ENCODE measurements at regions not wholly inside any gene's neighbourhood (a gene's known extent, or its start where the extent isn't known, plus 50 kb on each side); places are given as distances from the start of the nearest gene placed in this dataset.

DNA sequence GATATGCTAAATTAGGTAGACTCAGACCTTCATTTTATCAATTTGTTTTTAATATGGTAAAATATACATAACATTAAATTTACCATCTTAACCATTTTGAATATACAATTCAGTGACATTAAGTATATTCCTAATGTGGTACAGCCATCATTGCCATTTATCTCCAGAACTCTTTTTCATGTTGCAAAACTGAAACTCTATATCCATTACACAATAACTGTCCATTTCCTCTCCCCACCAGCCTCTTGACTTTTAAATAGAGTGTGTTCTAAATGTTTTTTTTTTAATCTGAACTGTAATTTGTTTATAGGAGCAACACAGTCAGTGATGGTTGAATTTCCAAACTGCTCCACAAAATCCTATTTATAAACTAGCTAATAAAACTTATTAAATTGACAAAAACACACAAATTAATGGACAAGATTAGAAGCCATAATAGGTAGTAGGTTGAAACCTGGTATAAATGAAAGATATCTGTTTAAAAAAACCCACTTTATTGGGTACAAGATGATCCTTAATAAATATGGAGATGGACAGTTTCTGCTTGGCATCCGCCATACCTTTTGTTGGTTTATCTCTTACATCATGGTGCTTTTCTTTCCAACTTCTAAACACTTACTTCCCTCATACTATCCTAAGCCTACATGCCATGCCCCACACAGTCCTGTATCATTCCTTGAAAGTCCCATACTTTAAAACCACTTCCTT, 142.4 kb downstream of the ZPLD1 start:
- Mint-ChIP-seq H3K27me3 (no peaks in the 10 kb centered on the region), H3K9me3 (no peaks in the 10 kb centered on the region), H3K4me1 (ENCODE audit: unreplicated experiment) (no peaks in the 10 kb centered on the region), H3K4me3 (no peak overlapping the region), H3K36me3 (no peaks in the 10 kb centered on the region), H3K27ac (no peak overlapping the region)
- no peak for DNase-seq (ENCODE audit: extremely low spot score, unreplicated experiment)
- TF ChIP-seq, protein P1, sequence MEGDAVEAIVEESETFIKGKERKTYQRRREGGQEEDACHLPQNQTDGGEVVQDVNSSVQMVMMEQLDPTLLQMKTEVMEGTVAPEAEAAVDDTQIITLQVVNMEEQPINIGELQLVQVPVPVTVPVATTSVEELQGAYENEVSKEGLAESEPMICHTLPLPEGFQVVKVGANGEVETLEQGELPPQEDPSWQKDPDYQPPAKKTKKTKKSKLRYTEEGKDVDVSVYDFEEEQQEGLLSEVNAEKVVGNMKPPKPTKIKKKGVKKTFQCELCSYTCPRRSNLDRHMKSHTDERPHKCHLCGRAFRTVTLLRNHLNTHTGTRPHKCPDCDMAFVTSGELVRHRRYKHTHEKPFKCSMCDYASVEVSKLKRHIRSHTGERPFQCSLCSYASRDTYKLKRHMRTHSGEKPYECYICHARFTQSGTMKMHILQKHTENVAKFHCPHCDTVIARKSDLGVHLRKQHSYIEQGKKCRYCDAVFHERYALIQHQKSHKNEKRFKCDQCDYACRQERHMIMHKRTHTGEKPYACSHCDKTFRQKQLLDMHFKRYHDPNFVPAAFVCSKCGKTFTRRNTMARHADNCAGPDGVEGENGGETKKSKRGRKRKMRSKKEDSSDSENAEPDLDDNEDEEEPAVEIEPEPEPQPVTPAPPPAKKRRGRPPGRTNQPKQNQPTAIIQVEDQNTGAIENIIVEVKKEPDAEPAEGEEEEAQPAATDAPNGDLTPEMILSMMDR (conservative IDR thresholded peaks at IDR 0.05): no peak

DNA sequence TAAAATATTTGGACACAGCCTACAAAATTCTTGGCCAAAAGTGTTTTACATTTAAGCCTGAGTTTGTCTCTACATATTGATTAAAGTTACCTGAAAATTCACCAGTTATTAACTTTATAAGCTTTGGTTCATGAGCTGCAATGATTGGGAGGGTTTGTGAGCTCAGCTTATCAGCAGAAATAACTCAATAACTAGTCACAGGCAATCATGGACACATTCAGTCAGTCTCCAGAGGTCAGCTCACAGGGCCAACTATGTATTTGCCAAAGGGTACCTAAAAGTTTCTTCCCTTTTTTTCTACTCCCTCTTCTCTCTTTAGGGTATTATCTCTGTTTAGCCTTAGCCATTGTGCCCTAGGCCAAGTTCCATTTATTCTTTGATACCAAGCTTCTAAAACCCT, 145.9 kb downstream of the ZPLD1 start:
- H3K4me3 Mint-ChIP-seq: no peak overlapping the region
- TF ChIP-seq, protein P1 (conservative IDR thresholded peaks at IDR 0.05): no peak
- no peaks in the 10 kb centered on the region for H3K4me1 Mint-ChIP-seq (ENCODE audit: unreplicated experiment)
- H3K36me3 Mint-ChIP-seq: no peaks in the 10 kb centered on the region
- no peak overlapping the region for H3K27ac Mint-ChIP-seq
- DNase-seq (ENCODE audit: extremely low spot score, unreplicated experiment): no peak
- H3K9me3 Mint-ChIP-seq: no peaks in the 10 kb centered on the region
- H3K27me3 Mint-ChIP-seq: no peaks in the 10 kb centered on the region

DNA sequence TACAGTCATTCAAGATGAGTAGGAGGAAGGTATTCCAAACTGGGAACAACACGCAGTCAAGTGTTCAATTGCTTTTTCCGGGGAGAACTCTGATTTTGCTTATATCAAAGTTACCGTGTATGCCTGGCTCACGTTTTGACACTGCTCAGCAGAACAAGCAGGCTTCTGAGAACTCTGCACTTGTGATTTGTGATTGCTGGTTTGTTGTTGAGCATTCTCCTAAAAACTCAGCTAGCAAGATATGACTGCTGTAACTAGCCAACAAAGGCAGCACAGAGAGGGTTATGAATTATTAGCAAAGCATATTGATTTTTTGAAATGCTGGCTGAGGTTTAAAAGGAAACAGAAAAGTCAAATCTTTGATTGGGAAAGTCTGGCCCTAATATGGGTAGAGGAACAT, 151.7 kb downstream of the ZPLD1 start:
- no peaks in the 10 kb centered on the region for H3K36me3 Mint-ChIP-seq
- no peak for DNase-seq (ENCODE audit: extremely low spot score, unreplicated experiment)
- no peaks in the 10 kb centered on the region for H3K27me3 Mint-ChIP-seq
- no peak overlapping the region for H3K27ac Mint-ChIP-seq
- TF ChIP-seq, protein P1 (conservative IDR thresholded peaks at IDR 0.05): no peak
- H3K4me3 Mint-ChIP-seq: no peak overlapping the region
- no peaks in the 10 kb centered on the region for H3K9me3 Mint-ChIP-seq
- H3K4me1 Mint-ChIP-seq (ENCODE audit: unreplicated experiment): no peaks in the 10 kb centered on the region

DNA sequence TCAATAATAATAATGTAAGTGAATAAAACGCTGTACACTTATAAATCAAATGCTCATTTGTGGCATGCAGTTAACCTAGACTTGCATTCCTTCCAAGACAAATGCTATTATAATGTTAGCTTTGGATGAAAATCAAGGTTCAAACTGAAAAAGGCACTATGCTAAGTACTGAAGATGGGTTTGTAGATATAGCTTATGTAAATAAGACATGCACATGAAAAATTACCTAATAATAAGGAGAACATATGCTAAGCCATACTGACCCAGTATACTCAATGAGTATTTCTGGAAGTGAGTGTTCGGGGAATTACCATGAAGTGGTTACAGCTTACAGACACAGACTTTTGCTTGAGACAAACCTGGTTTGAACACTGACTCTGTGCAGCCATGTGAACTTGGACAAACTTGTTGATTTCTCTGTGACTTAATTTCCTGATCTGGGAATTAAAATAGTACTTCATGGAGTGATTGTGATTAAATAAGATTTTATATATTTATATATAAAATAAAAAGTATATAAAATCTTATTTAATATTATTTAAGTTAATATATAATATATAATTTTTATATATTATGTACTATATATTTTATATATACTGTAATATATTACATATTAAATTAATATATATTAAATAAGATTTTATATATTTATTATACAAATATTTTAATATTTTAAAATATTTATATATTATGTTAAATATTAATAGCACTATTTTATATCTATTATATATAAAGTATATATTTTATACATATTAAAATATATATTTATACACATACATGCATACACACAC, 159.2 kb downstream of the ZPLD1 start:
- Mint-ChIP-seq H3K9me3 (no peaks in the 10 kb centered on the region), H3K4me1 (ENCODE audit: unreplicated experiment) (no peaks in the 10 kb centered on the region)
- TF ChIP-seq, protein P1 (conservative IDR thresholded peaks at IDR 0.05): no peak

DNA sequence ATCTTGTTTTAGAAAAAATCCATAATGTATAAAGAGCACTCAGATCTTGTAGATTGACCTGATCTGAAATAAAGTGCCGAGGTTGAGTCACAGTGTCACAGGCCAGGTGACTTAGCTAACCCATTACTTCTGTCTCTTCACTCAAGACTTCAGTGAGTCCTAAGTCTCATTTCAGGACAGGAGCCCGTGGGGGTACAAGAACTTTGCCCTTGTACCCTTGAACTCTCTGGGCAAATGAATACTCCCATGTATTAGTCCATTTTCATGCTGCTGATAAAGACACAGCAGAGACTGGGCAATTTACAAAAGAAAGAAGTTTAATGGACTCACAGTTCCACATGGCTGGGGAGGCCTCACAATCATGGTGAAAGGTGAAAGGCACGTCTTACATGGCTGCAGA, 160.2 kb downstream of the ZPLD1 start:
- TF ChIP-seq, protein P1 (conservative IDR thresholded peaks at IDR 0.05): no peak
- no peak overlapping the region for H3K4me3 Mint-ChIP-seq
- no peak for DNase-seq (ENCODE audit: extremely low spot score, unreplicated experiment)

More for the DNA sequence above, 159.2 kb downstream of the ZPLD1 start:
- Mint-ChIP-seq H3K36me3 (no peaks in the 10 kb centered on the region), H3K27me3 (no peaks in the 10 kb centered on the region), H3K4me3 (no peak overlapping the region), H3K27ac (no peak overlapping the region)
- no peak for DNase-seq (ENCODE audit: extremely low spot score, unreplicated experiment)

More for the DNA sequence above, 160.2 kb downstream of the ZPLD1 start:
- Mint-ChIP-seq H3K27me3 (no peaks in the 10 kb centered on the region), H3K9me3 (no peaks in the 10 kb centered on the region), H3K27ac (no peak overlapping the region), H3K36me3 (no peaks in the 10 kb centered on the region), H3K4me1 (ENCODE audit: unreplicated experiment) (no peaks in the 10 kb centered on the region)

Measured in type B pancreatic cell (in vitro differentiated cells).